Neural progenitor cell (in vitro differentiated cells): ENCODE measurements at regions not wholly inside any gene's neighbourhood (a gene's known extent, or its start where the extent isn't known, plus 50 kb on each side); places are given as distances from the start of the nearest gene placed in this dataset.

ENCODE experiments used
- CTCF ChIP-seq: fragments of 200-600 bp; sonication (generic); IDR thresholded peaks from 2 replicates; pipeline ENCODE4 v1.5.1; 2017; ENCODE audit warnings: antibody characterized with exemption, mild to moderate bottlenecking
- EZH2phosphoT487 ChIP-seq: fragments of 200-600 bp; sonication (generic); IDR thresholded peaks from 2 replicates; pipeline ENCODE4 v1.6.1; 2017; ENCODE audit warnings: antibody characterized with exemption

- TF ChIP-seq EZH2phosphoT487 (no peak), CTCF (no peak)
Measured at GRCh38 chr12:97097734-97098133, 190.7 kb downstream of the NEDD1 start.
